ENCODE measurements at regions not wholly inside any gene's neighbourhood (a gene's known extent, or its start where the extent isn't known, plus 50 kb on each side); places are given as distances from the start of the nearest gene placed in this dataset.

DNA sequence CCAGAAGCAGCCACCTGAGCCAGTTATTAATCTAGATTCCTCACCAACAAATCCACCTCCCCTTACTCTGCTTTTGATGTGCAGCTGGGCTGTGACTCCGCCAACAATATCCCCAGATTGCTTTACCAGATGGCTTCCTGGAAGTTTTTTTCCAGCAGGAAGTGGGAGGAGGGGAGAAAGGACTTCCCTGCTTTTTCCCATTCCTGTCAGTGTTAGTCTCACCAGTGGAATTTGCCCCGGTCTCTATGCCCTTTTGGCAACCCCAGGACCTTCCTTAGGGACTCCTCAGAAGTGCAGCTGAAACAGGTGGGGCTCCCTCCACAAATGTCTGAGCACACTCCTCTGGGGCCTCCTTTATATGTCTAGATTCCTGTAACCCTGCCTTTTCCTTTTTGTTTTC is 465.2 kb upstream of the IGFBP7 start:
- no peak for TF ChIP-seq CTCF (IDR thresholded peaks at IDR 0.05; ENCODE audit: poor library complexity, severe bottlenecking)
- TF ChIP-seq SMC3 (conservative IDR thresholded peaks at IDR 0.05; ENCODE audit: poor library complexity) = no peak
- TF ChIP-seq EP300 (conservative IDR thresholded peaks at IDR 0.05; ENCODE audit: poor library complexity, severe bottlenecking) = no peak
- TF ChIP-seq RAD21 (conservative IDR thresholded peaks at IDR 0.05) = no peak
- TF ChIP-seq, protein P1, sequence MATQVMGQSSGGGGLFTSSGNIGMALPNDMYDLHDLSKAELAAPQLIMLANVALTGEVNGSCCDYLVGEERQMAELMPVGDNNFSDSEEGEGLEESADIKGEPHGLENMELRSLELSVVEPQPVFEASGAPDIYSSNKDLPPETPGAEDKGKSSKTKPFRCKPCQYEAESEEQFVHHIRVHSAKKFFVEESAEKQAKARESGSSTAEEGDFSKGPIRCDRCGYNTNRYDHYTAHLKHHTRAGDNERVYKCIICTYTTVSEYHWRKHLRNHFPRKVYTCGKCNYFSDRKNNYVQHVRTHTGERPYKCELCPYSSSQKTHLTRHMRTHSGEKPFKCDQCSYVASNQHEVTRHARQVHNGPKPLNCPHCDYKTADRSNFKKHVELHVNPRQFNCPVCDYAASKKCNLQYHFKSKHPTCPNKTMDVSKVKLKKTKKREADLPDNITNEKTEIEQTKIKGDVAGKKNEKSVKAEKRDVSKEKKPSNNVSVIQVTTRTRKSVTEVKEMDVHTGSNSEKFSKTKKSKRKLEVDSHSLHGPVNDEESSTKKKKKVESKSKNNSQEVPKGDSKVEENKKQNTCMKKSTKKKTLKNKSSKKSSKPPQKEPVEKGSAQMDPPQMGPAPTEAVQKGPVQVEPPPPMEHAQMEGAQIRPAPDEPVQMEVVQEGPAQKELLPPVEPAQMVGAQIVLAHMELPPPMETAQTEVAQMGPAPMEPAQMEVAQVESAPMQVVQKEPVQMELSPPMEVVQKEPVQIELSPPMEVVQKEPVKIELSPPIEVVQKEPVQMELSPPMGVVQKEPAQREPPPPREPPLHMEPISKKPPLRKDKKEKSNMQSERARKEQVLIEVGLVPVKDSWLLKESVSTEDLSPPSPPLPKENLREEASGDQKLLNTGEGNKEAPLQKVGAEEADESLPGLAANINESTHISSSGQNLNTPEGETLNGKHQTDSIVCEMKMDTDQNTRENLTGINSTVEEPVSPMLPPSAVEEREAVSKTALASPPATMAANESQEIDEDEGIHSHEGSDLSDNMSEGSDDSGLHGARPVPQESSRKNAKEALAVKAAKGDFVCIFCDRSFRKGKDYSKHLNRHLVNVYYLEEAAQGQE (IDR thresholded peaks at IDR 0.05; ENCODE audit: borderline replicate concordance) = no peak
- no peak for TF ChIP-seq POLR2AphosphoS5 (IDR thresholded peaks at IDR 0.05)
- TF ChIP-seq EZH2 (IDR thresholded peaks at IDR 0.05; ENCODE audit: borderline replicate concordance, insufficient read depth, low read length, poor library complexity, severe bottlenecking) = no peak
- TF ChIP-seq TAF1 (IDR thresholded peaks at IDR 0.05; ENCODE audit: low read depth) = no peak
